Smooth muscle cell (in vitro differentiated cells): ENCODE measurements at regions not wholly inside any gene's neighbourhood (a gene's known extent, or its start where the extent isn't known, plus 50 kb on each side); places are given as distances from the start of the nearest gene placed in this dataset.

ENCODE experiments used
- DNase-seq: peaks from one replicate; lab custom pipeline; 2025; ENCODE audit not compliant: unreplicated experiment; lab: John Stamatoyannopoulos, UW
- H2AFZ ChIP-seq: fragments of 200-600 bp; sonication (generic); 2 replicates; pipeline ENCODE4 v1.6.0; 2016; ENCODE audit warnings: antibody characterized with exemption, low read depth, mild to moderate bottlenecking
- H3F3A ChIP-seq: fragments of 200-600 bp; sonication (generic); 2 replicates; pipeline ENCODE4 v1.6.0; 2017; ENCODE audit warnings: antibody characterized with exemption, low read depth
- H3K27ac ChIP-seq: fragments of 200-600 bp; sonication (generic); 2 replicates; pipeline ENCODE4 v1.5.1; 2016; ENCODE audit warnings: low read depth, mild to moderate bottlenecking
- H3K27me3 ChIP-seq: fragments of 200-600 bp; sonication (generic); 2 replicates; pipeline ENCODE4 v1.6.1; 2016; ENCODE audit warnings: low read depth, mild to moderate bottlenecking
- H3K36me3 ChIP-seq: fragments of 200-600 bp; sonication (generic); 2 replicates; pipeline ENCODE4 v1.5.1; 2016; ENCODE audit warnings: low read depth
- H3K4me1 ChIP-seq: fragments of 200-600 bp; sonication (generic); 2 replicates; pipeline ENCODE4 v1.5.1; 2016; ENCODE audit warnings: low read depth
- H3K4me2 ChIP-seq: fragments of 200-600 bp; sonication (generic); 2 replicates; pipeline ENCODE4 v1.6.0; 2016; ENCODE audit warnings: mild to moderate bottlenecking
- H3K4me3 ChIP-seq: fragments of 200-600 bp; sonication (generic); 2 replicates; pipeline ENCODE4 v1.5.1; 2016; ENCODE audit warnings: mild to moderate bottlenecking
- H3K79me2 ChIP-seq: fragments of 200-600 bp; sonication (generic); 2 replicates; pipeline ENCODE4 v1.6.0; 2016; ENCODE audit warnings: low read depth, mild to moderate bottlenecking
- H3K9ac ChIP-seq: fragments of 200-600 bp; sonication (generic); 2 replicates; pipeline ENCODE4 v1.6.0; 2016; ENCODE audit warnings: low read depth
- H3K9me3 ChIP-seq: fragments of 200-600 bp; sonication (generic); replicated peaks from 2 replicates; pipeline ENCODE4 v1.5.1; 2016; ENCODE audit warnings: low read depth
- H4K20me1 ChIP-seq: fragments of 200-600 bp; sonication (generic); 2 replicates; pipeline ENCODE4 v1.6.0; 2016; ENCODE audit warnings: low read depth
- WGBS: methylation state at CpG from one replicate; pipeline ENCODE4 v1.1.7; 2016; ENCODE audit warnings: low lambda C conversion rate; 5-methylcytosine and 5-hydroxymethylcytosine counted together
- TF ChIP-seq, protein P1 (sequence below): fragments of 200-600 bp; sonication (generic); IDR thresholded peaks from 2 replicates; pipeline ENCODE4 v1.5.1; 2017; ENCODE audit warnings: borderline replicate concordance, mild to moderate bottlenecking, antibody characterized with exemption; ENCODE audit not compliant: insufficient read depth, poor library complexity, severe bottlenecking

- no peak overlapping the region for H3K9ac ChIP-seq
- no peaks in the 10 kb centered on the region for H4K20me1 ChIP-seq
- TF ChIP-seq, protein P1, sequence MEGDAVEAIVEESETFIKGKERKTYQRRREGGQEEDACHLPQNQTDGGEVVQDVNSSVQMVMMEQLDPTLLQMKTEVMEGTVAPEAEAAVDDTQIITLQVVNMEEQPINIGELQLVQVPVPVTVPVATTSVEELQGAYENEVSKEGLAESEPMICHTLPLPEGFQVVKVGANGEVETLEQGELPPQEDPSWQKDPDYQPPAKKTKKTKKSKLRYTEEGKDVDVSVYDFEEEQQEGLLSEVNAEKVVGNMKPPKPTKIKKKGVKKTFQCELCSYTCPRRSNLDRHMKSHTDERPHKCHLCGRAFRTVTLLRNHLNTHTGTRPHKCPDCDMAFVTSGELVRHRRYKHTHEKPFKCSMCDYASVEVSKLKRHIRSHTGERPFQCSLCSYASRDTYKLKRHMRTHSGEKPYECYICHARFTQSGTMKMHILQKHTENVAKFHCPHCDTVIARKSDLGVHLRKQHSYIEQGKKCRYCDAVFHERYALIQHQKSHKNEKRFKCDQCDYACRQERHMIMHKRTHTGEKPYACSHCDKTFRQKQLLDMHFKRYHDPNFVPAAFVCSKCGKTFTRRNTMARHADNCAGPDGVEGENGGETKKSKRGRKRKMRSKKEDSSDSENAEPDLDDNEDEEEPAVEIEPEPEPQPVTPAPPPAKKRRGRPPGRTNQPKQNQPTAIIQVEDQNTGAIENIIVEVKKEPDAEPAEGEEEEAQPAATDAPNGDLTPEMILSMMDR, result no peak
- H3K4me1 ChIP-seq, result no peaks in the 10 kb centered on the region
- WGBS, result 93% methylated on average over 2 of the region's 2 CpGs
- no peak overlapping the region for H3K27ac ChIP-seq
- no peaks in the 10 kb centered on the region for H3K36me3 ChIP-seq
- no peak for DNase-seq
- H3K9me3 ChIP-seq, result no peaks in the 10 kb centered on the region
- no peak overlapping the region for H3K4me2 ChIP-seq
- no peak overlapping the region for H2AFZ ChIP-seq
- no peak overlapping the region for H3K4me3 ChIP-seq
- no peaks in the 10 kb centered on the region for H3F3A ChIP-seq
- H3K79me2 ChIP-seq, result no peaks in the 10 kb centered on the region
- no peaks in the 10 kb centered on the region for H3K27me3 ChIP-seq
Measured at GRCh38 chr3:68151359-68151758, 496.9 kb upstream of the SUCLG2 start.

DNA sequence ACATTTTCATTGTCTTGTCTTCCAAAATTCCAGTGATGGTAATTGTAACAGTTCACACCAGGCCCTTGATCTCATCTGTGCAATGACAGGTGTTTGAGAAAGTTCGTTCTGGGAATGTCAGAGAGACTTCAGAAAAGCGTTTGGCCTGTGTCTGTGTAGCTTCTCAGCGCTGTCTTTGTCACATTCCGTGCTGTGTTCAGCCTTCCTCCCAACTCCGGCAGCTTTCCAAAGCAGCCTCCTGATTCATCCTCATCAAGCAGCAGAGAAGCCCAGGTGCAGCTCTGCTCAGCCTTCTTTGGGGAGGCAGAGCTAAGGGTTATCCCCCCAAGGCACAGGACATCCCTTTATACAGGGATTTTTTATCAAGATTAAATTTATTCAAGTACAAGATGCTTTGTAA is 494.0 kb upstream of the SUCLG2 start:
- Histone ChIP-seq H3K36me3 (no peaks in the 10 kb centered on the region), H3K4me2 (no peak overlapping the region), H3K79me2 (no peaks in the 10 kb centered on the region), H3K4me3 (no peak overlapping the region), H3K9ac (no peak overlapping the region), H2AFZ (no peak overlapping the region), H3K9me3 (no peaks in the 10 kb centered on the region), H3K4me1 (no peaks in the 10 kb centered on the region), H3K27me3 (no peaks in the 10 kb centered on the region), H3K27ac (no peak overlapping the region), H4K20me1 (no peaks in the 10 kb centered on the region), H3F3A (no peaks in the 10 kb centered on the region)
- no peak for DNase-seq
- WGBS, result 88% methylated on average over 5 of the region's 5 CpGs
- TF ChIP-seq, protein P1, result no peak

DNA sequence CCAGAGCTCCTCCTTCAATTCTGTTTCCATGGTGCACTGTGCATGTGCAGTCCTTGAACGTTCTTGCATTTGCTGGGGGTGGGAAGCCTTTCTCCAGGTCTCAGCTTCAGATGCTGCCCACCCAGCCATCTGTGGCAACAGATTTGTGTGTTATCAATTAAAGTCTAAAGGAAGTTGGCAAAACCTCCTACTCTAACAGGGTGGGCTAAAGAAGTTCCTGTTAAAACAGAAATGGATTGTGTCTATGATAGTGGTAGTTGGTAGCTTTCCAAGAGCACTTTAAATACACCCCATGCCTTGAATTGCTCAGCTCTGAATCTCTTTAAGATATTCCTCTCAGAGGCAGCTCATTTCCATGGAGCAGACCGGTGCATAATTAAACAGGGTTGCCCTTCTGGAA is 488.0 kb upstream of the SUCLG2 start:
- H4K20me1 ChIP-seq, result no peaks in the 10 kb centered on the region
- no peaks in the 10 kb centered on the region for H3K9me3 ChIP-seq
- H3K79me2 ChIP-seq, result no peaks in the 10 kb centered on the region
- no peak overlapping the region for H3K4me2 ChIP-seq
- no peaks in the 10 kb centered on the region for H3K36me3 ChIP-seq
- H3K27ac ChIP-seq, result no peak overlapping the region
- TF ChIP-seq, protein P1, result no peak
- no peaks in the 10 kb centered on the region for H3F3A ChIP-seq
- no peak for DNase-seq
- H3K9ac ChIP-seq, result no peak overlapping the region
- H2AFZ ChIP-seq, result no peak overlapping the region
- H3K27me3 ChIP-seq, result no peaks in the 10 kb centered on the region
- no peaks in the 10 kb centered on the region for H3K4me1 ChIP-seq
- H3K4me3 ChIP-seq, result no peak overlapping the region
- 82% methylated on average over 2 of the region's 2 CpGs for WGBS

GRCh38 chr3:68139897-68140296 is 485.5 kb upstream of the SUCLG2 start:
- H3K27ac ChIP-seq, result no peak overlapping the region
- no peak overlapping the region for H3K9ac ChIP-seq
- H3K36me3 ChIP-seq, result no peaks in the 10 kb centered on the region
- no peaks in the 10 kb centered on the region for H3K4me1 ChIP-seq
- WGBS, result 91% methylated on average over 3 of the region's 3 CpGs
- no peak overlapping the region for H2AFZ ChIP-seq
- no peaks in the 10 kb centered on the region for H3F3A ChIP-seq
- H3K27me3 ChIP-seq, result no peaks in the 10 kb centered on the region
- no peaks in the 10 kb centered on the region for H4K20me1 ChIP-seq
- H3K9me3 ChIP-seq, result no peaks in the 10 kb centered on the region
- TF ChIP-seq, protein P1, result no peak
- H3K79me2 ChIP-seq, result no peaks in the 10 kb centered on the region
- H3K4me3 ChIP-seq, result no peak overlapping the region
- no peak overlapping the region for H3K4me2 ChIP-seq
- no peak for DNase-seq
